ENCODE measurements at regions not wholly inside any gene's neighbourhood (a gene's known extent, or its start where the extent isn't known, plus 50 kb on each side); places are given as distances from the start of the nearest gene placed in this dataset.

- no peak for DNase-seq
Measured at GRCh38 chrX:56618323-56618722, 54.9 kb downstream of the UBQLN2 start.

- DNase-seq = no peak
Measured at GRCh38 chrX:56623316-56623715, 59.9 kb downstream of the UBQLN2 start.

- DNase-seq = peak in 1 of 2 experiments; percentile 7
Measured at GRCh38 chrX:56635060-56635459, 71.6 kb downstream of the UBQLN2 start.

GRCh38 chrX:56661193-56661592, 67.8 kb upstream of the NBDY start:
- no peak for DNase-seq

All from SHP77 (cell line).